LNCaP clone FGC (cell line): ENCODE measurements at regions not wholly inside any gene's neighbourhood (a gene's known extent, or its start where the extent isn't known, plus 50 kb on each side); places are given as distances from the start of the nearest gene placed in this dataset.

Experiments used
- DNase-seq: peaks from one replicate; pipeline ENCODE4 v3.0.0-alpha.2; 2011; ENCODE audit warnings: low read depth
- H3K4me3 ChIP-seq: 2 replicates; pipeline ENCODE4 v1.5.1; 2011; ENCODE audit warnings: mild to moderate bottlenecking, low read depth, low read length, control low read depth
- CTCF ChIP-seq: IDR thresholded peaks from 2 replicates; pipeline ENCODE4 v1.5.1; 2012; ENCODE audit warnings: mild to moderate bottlenecking; ENCODE audit not compliant: control insufficient read depth, insufficient read depth; ENCODE audit errors: extremely low read depth

GRCh38 chr3:34357461-34357860, 559.0 kb downstream of the PDCD6IP start:
- DNase-seq = no peak
- no peak overlapping the region for H3K4me3 ChIP-seq
- TF ChIP-seq CTCF = no peak

- no peak for TF ChIP-seq CTCF
- DNase-seq = no peak
- H3K4me3 ChIP-seq = no peak overlapping the region
Observed at GRCh38 chr3:34359064-34359463, 560.6 kb downstream of the PDCD6IP start.

- no peak for DNase-seq
- TF ChIP-seq CTCF = no peak
- H3K4me3 ChIP-seq = no peak overlapping the region
Observed at GRCh38 chr3:34360713-34361112, 562.3 kb downstream of the PDCD6IP start.

DNA sequence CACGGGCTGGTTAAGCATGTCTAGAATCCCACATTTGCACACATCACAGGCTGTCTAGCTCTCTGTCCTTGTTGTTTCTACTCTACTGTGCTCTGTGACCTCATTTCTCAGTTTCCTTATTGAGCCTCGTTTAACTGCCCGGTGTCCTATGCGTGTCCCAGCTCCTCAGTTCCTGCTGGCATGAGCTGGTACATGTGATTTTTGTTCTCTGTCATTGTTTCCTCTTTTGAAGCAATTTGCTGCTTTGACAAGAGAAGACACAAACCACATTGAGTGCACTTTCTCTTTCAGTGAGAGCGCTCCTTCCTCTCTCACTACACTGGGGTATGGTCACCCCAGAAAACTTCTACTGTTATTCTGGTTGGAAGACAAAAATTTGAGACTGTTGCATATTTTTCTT, 563.5 kb downstream of the PDCD6IP start:
- DNase-seq = no peak
- TF ChIP-seq CTCF = no peak
- H3K4me3 ChIP-seq = no peak overlapping the region

DNA sequence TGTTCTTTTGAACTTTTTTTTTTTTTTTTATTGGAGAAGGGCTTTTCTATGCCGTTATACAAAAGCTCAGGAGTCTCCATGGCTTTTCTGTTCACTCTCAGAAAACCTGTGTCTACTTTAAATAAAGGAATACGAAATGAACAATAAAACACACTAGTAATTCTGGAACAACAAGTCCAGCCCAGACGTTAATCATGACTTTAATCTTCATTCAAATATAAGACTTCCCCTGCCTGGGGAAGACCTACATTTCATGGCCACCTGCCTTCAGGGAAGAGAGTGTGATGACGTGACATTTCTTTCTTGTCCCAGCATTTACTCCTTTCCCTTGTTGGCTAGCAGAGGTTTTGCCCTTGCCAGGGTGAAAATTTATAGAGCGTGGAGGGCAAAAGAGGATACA, 564.5 kb downstream of the PDCD6IP start:
- H3K4me3 ChIP-seq = no peak overlapping the region
- TF ChIP-seq CTCF = no peak
- peak; percentile 18 for DNase-seq

GRCh38 chr3:34363881-34364280, 565.5 kb downstream of the PDCD6IP start:
- H3K4me3 ChIP-seq = no peak overlapping the region
- no peak for TF ChIP-seq CTCF
- no peak for DNase-seq

DNA sequence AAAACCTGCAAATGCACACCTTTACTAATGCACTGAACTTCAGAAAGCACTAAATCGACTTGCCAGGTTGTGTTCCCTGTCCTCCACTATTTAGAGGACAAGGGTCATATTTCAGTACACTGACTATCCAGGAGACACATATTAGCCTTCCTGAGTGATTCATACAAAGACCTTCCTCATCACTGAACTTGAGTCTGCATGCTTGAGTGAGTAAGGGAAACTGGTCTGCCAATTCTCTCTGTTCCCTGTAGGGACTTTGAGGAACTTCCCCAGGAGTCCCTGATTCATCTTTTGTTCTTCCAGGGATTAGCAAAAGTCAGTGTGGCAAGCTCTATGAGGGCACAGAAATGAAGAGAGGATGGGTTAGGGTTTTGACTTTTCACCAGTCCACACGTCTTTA, 565.9 kb downstream of the PDCD6IP start:
- no peak overlapping the region for H3K4me3 ChIP-seq
- no peak for TF ChIP-seq CTCF
- DNase-seq = no peak
